ENCODE measurements at regions not wholly inside any gene's neighbourhood (a gene's known extent, or its start where the extent isn't known, plus 50 kb on each side); places are given as distances from the start of the nearest gene placed in this dataset.

- Histone ChIP-seq H2BK15ac (ENCODE audit: low read depth, low read length) (no peak overlapping the region), H2BK12ac (ENCODE audit: insufficient read length, low read depth, low read length) (no peak overlapping the region), H3T11ph (ENCODE audit: low read length) (no peak overlapping the region), H3K23me2 (ENCODE audit: insufficient read length, low read depth, low read length, poor library complexity, severe bottlenecking) (no peaks in the 10 kb centered on the region), H3K9me3 (ENCODE audit: control insufficient read depth, low read depth, low read length) (no peaks in the 10 kb centered on the region), H3K27ac (ENCODE audit: insufficient read length, low read depth, low read length) (no peak overlapping the region), H4K8ac (replicated peaks; ENCODE audit: insufficient read length, low read depth, low read length) (no peak overlapping the region), H3K4me2 (ENCODE audit: insufficient read depth, insufficient read length, low read length) (no peak overlapping the region), H2AK5ac (ENCODE audit: insufficient read length, low read length) (no peak overlapping the region), H3K79me1 (ENCODE audit: insufficient read depth, low read depth, low read length, poor library complexity, severe bottlenecking) (no peaks in the 10 kb centered on the region), H3K23ac (ENCODE audit: insufficient read length, low read depth, low read length) (no peak overlapping the region), H3K79me2 (ENCODE audit: insufficient read depth, low read length) (no peaks in the 10 kb centered on the region), H3K4me1 (ENCODE audit: insufficient read depth, low read length) (no peaks in the 10 kb centered on the region), H2BK120ac (ENCODE audit: low read depth, low read length, poor library complexity, severe bottlenecking) (no peak overlapping the region), H4K20me1 (ENCODE audit: control insufficient read depth, insufficient read depth, insufficient read length) (no peaks in the 10 kb centered on the region), H3K4ac (ENCODE audit: low read depth, low read length) (no peak overlapping the region), H3K27me3 (ENCODE audit: insufficient read depth, low read length) (no peaks in the 10 kb centered on the region), H4K91ac (ENCODE audit: insufficient read length, low read depth, low read length) (no peak overlapping the region), H4K5ac (ENCODE audit: insufficient read length, low read depth, low read length) (no peak overlapping the region), H2AFZ (ENCODE audit: low read length) (no peak overlapping the region), H3K9ac (ENCODE audit: extremely low read depth, insufficient read length, low read length) (no peak overlapping the region), H3K56ac (ENCODE audit: insufficient read length, low read depth, low read length) (no peak overlapping the region), H2BK20ac (ENCODE audit: low read depth, low read length, poor library complexity, severe bottlenecking) (no peak overlapping the region), H2BK5ac (ENCODE audit: insufficient read length, low read length) (no peak overlapping the region), H3K18ac (ENCODE audit: insufficient read length, low read depth, low read length) (no peak overlapping the region), H3K14ac (ENCODE audit: insufficient read depth, low read length) (no peak overlapping the region)
- DNase-seq = no peak
- Mint-ChIP-seq H3K4me3 (no peak overlapping the region), H3K27ac (0 out of 7 replicates have a peak overlapping the region, but pooled peaks of 1 of the 3 experiments have one; percentile 10), H3K36me3 (ENCODE audit: insufficient read depth in 1 of 3, low read depth in 3 of 3) (no peaks in the 10 kb centered on the region; a peak in 1 of 7 replicates), H3K27me3 (ENCODE audit: low read depth) (no peaks in the 10 kb centered on the region), H3K9me3 (no peaks in the 10 kb centered on the region), H3K4me1 (0 out of 4 replicates have a peak, but pooled peaks cover 0 to under 1% of the 10 kb centered on the region in 2 experiments)
- TF ChIP-seq, protein P1, sequence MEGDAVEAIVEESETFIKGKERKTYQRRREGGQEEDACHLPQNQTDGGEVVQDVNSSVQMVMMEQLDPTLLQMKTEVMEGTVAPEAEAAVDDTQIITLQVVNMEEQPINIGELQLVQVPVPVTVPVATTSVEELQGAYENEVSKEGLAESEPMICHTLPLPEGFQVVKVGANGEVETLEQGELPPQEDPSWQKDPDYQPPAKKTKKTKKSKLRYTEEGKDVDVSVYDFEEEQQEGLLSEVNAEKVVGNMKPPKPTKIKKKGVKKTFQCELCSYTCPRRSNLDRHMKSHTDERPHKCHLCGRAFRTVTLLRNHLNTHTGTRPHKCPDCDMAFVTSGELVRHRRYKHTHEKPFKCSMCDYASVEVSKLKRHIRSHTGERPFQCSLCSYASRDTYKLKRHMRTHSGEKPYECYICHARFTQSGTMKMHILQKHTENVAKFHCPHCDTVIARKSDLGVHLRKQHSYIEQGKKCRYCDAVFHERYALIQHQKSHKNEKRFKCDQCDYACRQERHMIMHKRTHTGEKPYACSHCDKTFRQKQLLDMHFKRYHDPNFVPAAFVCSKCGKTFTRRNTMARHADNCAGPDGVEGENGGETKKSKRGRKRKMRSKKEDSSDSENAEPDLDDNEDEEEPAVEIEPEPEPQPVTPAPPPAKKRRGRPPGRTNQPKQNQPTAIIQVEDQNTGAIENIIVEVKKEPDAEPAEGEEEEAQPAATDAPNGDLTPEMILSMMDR (conservative IDR thresholded peaks at IDR 0.05) = no peak
- WGBS (ENCODE audit: extremely low coverage, insufficient read length, low lambda C conversion rate) = no CpG with 5 or more reads among the region's 2 CpGs
Measured at GRCh38 chr3:17986348-17986816, 244.0 kb upstream of the TBC1D5 start.
